PC-9 (cell line): ENCODE measurements at regions not wholly inside any gene's neighbourhood (a gene's known extent, or its start where the extent isn't known, plus 50 kb on each side); places are given as distances from the start of the nearest gene placed in this dataset.

Experiments
- BruUV-seq: library from RNA; stranded (reverse); fragments of 400-500 nt; replicated peaks from 2 replicates; lab custom pipeline; 2021; lab: Mats Ljungman, UMichigan
- CTCF ChIA-PET: fragments of 300-600 bp; sonication (Branson Sonifier 250); formaldehyde crosslinking; loops from one replicate; lab custom pipeline; 2022; ENCODE audit warnings: antibody characterized with exemption; lab: Charles Lee
- POLR2A ChIA-PET: fragments of 300-600 bp; sonication (Branson Sonifier 250); formaldehyde crosslinking; loops from one replicate; lab custom pipeline; 2022; ENCODE audit warnings: antibody characterized with exemption; ENCODE audit not compliant: unreplicated experiment; lab: Charles Lee
- DNase-seq, 2 experiments: peaks; one replicate each; pipeline versions ENCODE4 v3.0.0 to v3.0.0-alpha.2; 2015 to 2022; ENCODE audit warnings: mixed read lengths in 1 of 2
- H2AFZ ChIP-seq: fragments of 200-600 bp; sonication (generic); 2 replicates; pipeline ENCODE4 v1.8.1; 2017; ENCODE audit warnings: antibody characterized with exemption
- H3F3A ChIP-seq: fragments of 200-600 bp; sonication (generic); 2 replicates; pipeline ENCODE4 v1.8.1; 2017; ENCODE audit warnings: antibody characterized with exemption, mild to moderate bottlenecking, low read depth; ENCODE audit not compliant: insufficient read depth
- H3K27ac ChIP-seq: fragments of 200-600 bp; sonication (generic); 2 replicates; pipeline ENCODE4 v1.6.1; 2016; ENCODE audit warnings: mixed run types
- H3K27me3 ChIP-seq: fragments of 200-600 bp; sonication (generic); 2 replicates; pipeline ENCODE4 v1.6.1; 2016; ENCODE audit warnings: low read depth, mixed run types; ENCODE audit not compliant: insufficient read depth
- H3K36me3 ChIP-seq: fragments of 200-600 bp; sonication (generic); 2 replicates; pipeline ENCODE4 v1.6.1; 2016; ENCODE audit warnings: low read depth, mixed run types
- H3K4me1 ChIP-seq: fragments of 200-600 bp; sonication (generic); replicated peaks from 2 replicates; pipeline ENCODE4 v1.6.1; 2016; ENCODE audit warnings: mixed run types; ENCODE audit not compliant: insufficient read depth
- H3K4me2 ChIP-seq: fragments of 200-600 bp; sonication (generic); 2 replicates; pipeline ENCODE4 v1.6.1; 2017; ENCODE audit warnings: mixed run types
- H3K4me3 ChIP-seq: fragments of 200-600 bp; sonication (generic); 2 replicates; pipeline ENCODE4 v1.6.1; 2016; ENCODE audit warnings: mixed run types
- H3K79me2 ChIP-seq: fragments of 200-600 bp; sonication (generic); 2 replicates; pipeline ENCODE4 v1.6.1; 2017; ENCODE audit warnings: low read depth, mixed run types
- H3K9me2 ChIP-seq: fragments of 200-600 bp; sonication (generic); 2 replicates; pipeline ENCODE4 v1.8.1; 2017; ENCODE audit warnings: mild to moderate bottlenecking; ENCODE audit not compliant: insufficient read depth
- H3K9me3 ChIP-seq: fragments of 200-600 bp; sonication (generic); 2 replicates; pipeline ENCODE4 v1.8.1; 2016; ENCODE audit warnings: low read depth; ENCODE audit not compliant: insufficient read depth
- H4K20me1 ChIP-seq: fragments of 200-600 bp; sonication (generic); 2 replicates; pipeline ENCODE4 v1.8.1; 2017; ENCODE audit not compliant: insufficient read depth
- EZH2 ChIP-seq: fragments of 200-600 bp; sonication (generic); IDR thresholded peaks from 2 replicates; pipeline ENCODE4 v1.8.0; 2017; ENCODE audit warnings: antibody characterized with exemption, low read depth
- intact Hi-C: fragments of 100-400 bp; cut with micrococcal nuclease; formaldehyde crosslinking; loops from one replicate; pipeline ENCODE4 v1.10.0; 2022; ENCODE audit not compliant: unreplicated experiment
- TF ChIP-seq, protein P1 (sequence below): fragments of 200-600 bp; sonication (generic); conservative IDR thresholded peaks from 2 replicates; pipeline ENCODE4 v1.6.1; 2017; ENCODE audit warnings: mixed run types, antibody characterized with exemption, mild to moderate bottlenecking, moderate library complexity

DNA sequence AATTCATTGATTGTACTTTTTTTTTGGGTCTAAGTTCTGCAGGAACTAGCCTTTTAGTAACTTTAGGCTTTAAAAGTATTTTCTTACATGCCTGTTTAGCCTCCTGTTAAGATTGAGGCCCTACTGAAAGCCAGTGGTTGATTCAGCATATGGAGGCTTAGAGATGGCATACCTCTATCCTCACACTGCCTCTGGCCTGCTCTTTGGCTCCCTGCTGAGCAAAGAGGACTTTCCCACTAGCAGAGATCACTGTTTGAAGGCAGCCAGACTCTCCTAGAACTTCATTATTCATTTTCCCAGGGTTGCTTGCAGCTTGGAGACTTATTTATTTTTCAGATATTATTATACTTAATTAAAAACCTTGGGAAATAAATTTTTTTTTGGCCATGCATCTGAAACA, 405.6 kb upstream of the MEX3C start:
- Histone ChIP-seq H3K36me3 (no peaks in the 10 kb centered on the region), H4K20me1 (no peaks in the 10 kb centered on the region), H3K27me3 (no peaks in the 10 kb centered on the region), H3F3A (no peaks in the 10 kb centered on the region), H2AFZ (no peak overlapping the region), H3K9me3 (no peaks in the 10 kb centered on the region), H3K9me2 (no peaks in the 10 kb centered on the region), H3K79me2 (no peaks in the 10 kb centered on the region), H3K4me1 (no peaks in the 10 kb centered on the region), H3K4me2 (no peak overlapping the region), H3K27ac (no peak overlapping the region), H3K4me3 (no peak overlapping the region)
- no peak for DNase-seq
- ChIA-PET CTCF (no interaction called here), POLR2A (no interaction called here)
- intact Hi-C loops = no loop called here
- no TSS peak for BruUV-seq
- TF ChIP-seq, protein P1, sequence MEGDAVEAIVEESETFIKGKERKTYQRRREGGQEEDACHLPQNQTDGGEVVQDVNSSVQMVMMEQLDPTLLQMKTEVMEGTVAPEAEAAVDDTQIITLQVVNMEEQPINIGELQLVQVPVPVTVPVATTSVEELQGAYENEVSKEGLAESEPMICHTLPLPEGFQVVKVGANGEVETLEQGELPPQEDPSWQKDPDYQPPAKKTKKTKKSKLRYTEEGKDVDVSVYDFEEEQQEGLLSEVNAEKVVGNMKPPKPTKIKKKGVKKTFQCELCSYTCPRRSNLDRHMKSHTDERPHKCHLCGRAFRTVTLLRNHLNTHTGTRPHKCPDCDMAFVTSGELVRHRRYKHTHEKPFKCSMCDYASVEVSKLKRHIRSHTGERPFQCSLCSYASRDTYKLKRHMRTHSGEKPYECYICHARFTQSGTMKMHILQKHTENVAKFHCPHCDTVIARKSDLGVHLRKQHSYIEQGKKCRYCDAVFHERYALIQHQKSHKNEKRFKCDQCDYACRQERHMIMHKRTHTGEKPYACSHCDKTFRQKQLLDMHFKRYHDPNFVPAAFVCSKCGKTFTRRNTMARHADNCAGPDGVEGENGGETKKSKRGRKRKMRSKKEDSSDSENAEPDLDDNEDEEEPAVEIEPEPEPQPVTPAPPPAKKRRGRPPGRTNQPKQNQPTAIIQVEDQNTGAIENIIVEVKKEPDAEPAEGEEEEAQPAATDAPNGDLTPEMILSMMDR = no peak
- no peak for TF ChIP-seq EZH2

DNA sequence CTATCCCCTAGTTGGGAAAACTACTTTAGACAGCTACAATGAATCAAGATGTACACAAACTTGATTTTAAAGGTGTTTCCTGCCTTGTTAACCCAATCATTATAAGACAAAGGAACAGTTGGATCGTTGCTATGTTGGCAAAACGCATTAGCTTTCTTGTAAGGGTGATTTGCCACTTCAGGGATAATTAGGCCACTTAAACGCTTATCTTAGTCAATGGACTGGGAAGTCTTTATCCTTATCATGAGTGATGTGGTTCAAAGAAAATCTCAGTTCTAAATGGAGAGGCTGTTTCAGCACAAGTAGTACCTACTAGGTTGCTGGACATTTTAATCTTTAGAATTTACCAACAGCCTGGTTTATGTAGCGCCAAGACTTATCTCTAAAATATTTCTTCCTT, 406.1 kb upstream of the MEX3C start:
- H3K36me3 ChIP-seq = no peaks in the 10 kb centered on the region
- no peaks in the 10 kb centered on the region for H3F3A ChIP-seq
- BruUV-seq = no TSS peak
- no peak overlapping the region for H3K27ac ChIP-seq
- intact Hi-C loops = no loop called here
- ChIA-PET CTCF (no interaction called here), POLR2A (no interaction called here)
- H4K20me1 ChIP-seq = no peaks in the 10 kb centered on the region
- H2AFZ ChIP-seq = no peak overlapping the region
- no peak for DNase-seq
- H3K4me3 ChIP-seq = no peak overlapping the region
- H3K79me2 ChIP-seq = no peaks in the 10 kb centered on the region
- no peak for TF ChIP-seq EZH2
- TF ChIP-seq, protein P1 = no peak
- H3K27me3 ChIP-seq = no peaks in the 10 kb centered on the region
- no peak overlapping the region for H3K4me2 ChIP-seq
- H3K4me1 ChIP-seq = no peaks in the 10 kb centered on the region
- no peaks in the 10 kb centered on the region for H3K9me3 ChIP-seq
- H3K9me2 ChIP-seq = no peaks in the 10 kb centered on the region

DNA sequence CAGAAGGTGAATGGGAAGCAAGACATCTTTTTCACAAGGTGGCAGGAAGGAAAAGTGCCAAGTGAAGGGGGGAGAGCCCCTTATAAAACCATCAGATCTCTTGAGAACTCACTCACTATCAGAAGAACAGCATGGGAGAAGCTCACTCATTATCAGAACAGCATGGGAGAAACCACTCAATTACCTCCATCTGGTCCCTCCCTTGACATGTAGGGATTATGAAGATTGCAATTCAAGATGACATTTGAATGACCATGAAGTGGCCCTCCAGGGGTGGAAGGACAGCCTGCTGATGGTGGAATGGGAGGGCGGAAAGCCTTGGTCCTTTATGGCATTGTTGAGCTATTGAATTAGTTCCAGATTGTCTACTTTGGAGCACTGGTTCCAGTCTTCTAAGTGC, 413.0 kb upstream of the MEX3C start:
- ChIA-PET POLR2A (no interaction called here), CTCF (no interaction called here)
- Histone ChIP-seq H3F3A (peaks cover 19% of the 10 kb centered on the region), H3K27me3 (no peaks in the 10 kb centered on the region), H3K4me3 (no peak overlapping the region), H2AFZ (no peak overlapping the region), H3K36me3 (no peaks in the 10 kb centered on the region), H3K9me3 (peaks cover 10% of the 10 kb centered on the region; the same call in 1 of the 2 replicates), H3K4me1 (peaks cover 19% of the 10 kb centered on the region), H3K9me2 (no peaks in the 10 kb centered on the region), H3K4me2 (no peak overlapping the region), H3K27ac (no peak overlapping the region), H4K20me1 (no peaks in the 10 kb centered on the region), H3K79me2 (no peaks in the 10 kb centered on the region)
- TF ChIP-seq EZH2 = no peak
- TF ChIP-seq, protein P1 = no peak
- no TSS peak for BruUV-seq
- no peak for DNase-seq
- intact Hi-C loops = no loop called here
